Stomach (tissue), 8 donors: ENCODE measurements at regions not wholly inside any gene's neighbourhood (a gene's known extent, or its start where the extent isn't known, plus 50 kb on each side); places are given as distances from the start of the nearest gene placed in this dataset.
A peak's percentile ranks its signal among the peaks of the same experiment; 100 is the strongest.

Experiments used
- DNase-seq, 2 donors: peaks; one replicate each; pipeline versions ENCODE4 v3.0.0 to v3.0.0-alpha.2; 2013 to 2019
- H3K27ac ChIP-seq, 5 donors: fragments of 200-600 bp in 4 of 5; sonication (generic) in 4 of 5; one replicate each; pipeline ENCODE4 v1.5.1; 2013 to 2019; ENCODE audit warnings: mild to moderate bottlenecking in 1 of 5, moderate library complexity in 1 of 5
- H3K27me3 ChIP-seq, 3 donors: fragments of 200-600 bp; sonication (generic); one replicate each; pipeline ENCODE4 v1.5.1; 2017 to 2019; ENCODE audit warnings: mixed run types in 1 of 3
- H3K36me3 ChIP-seq, 4 donors: fragments of 200-600 bp; sonication (generic); 1 replicate in 3 of 4; 2 replicates in 1 of 4; pipeline ENCODE4 v1.5.1; 2016 to 2019
- H3K4me1 ChIP-seq, 4 donors: fragments of 200-600 bp; sonication (generic); one replicate each; pipeline ENCODE4 v1.5.1; 2016 to 2019
- H3K4me3 ChIP-seq, 4 donors: fragments of 200-600 bp; sonication (generic) in 3 of 4; one replicate each; pipeline ENCODE4 v1.5.1; 2016 to 2019; ENCODE audit warnings: mild to moderate bottlenecking in 1 of 4
- H3K9me3 ChIP-seq, 4 donors: fragments of 200-600 bp; sonication (generic); one replicate each; pipeline ENCODE4 v1.5.1; 2016 to 2019
- CTCF ChIP-seq, 7 experiments: fragments of 450-650 bp in 4 of 7; fragments of 200-600 bp in 3 of 7; sonication (generic) in 3 of 7; IDR thresholded peaks; one replicate each; pipeline ENCODE4 v1.5.1; 2016 to 2019; ENCODE audit warnings: antibody characterized with exemption in 7 of 7, control low read depth in 2 of 7, mild to moderate bottlenecking in 1 of 7
- EP300 ChIP-seq: sonication (generic); formaldehyde crosslinking; IDR thresholded peaks from one replicate; pipeline ENCODE4 v1.6.1; 2017; ENCODE audit warnings: antibody characterized with exemption
- POLR2A ChIP-seq, 4 donors: fragments of 450-650 bp; IDR thresholded peaks; one replicate each; pipeline ENCODE4 v1.6.1; 2016; ENCODE audit warnings: antibody characterized with exemption in 4 of 4, control low read depth in 2 of 4, mild to moderate bottlenecking in 1 of 4, moderate library complexity in 1 of 4
- POLR2AphosphoS5 ChIP-seq, 3 donors: sonication (generic); formaldehyde crosslinking; IDR thresholded peaks; one replicate each; pipeline ENCODE4 v1.6.1; 2016; ENCODE audit warnings: antibody characterized with exemption in 3 of 3
- WGBS, 5 donors: extraction: QIAGEN DNeasy Blood & Tissue Kit in 3 of 5; methylation state at CpG; one replicate each; pipeline versions ENCODE4 v1.1.5 to v1.1.7; 2013 to 2018; 5-methylcytosine and 5-hydroxymethylcytosine counted together
- intact Hi-C: fragments of 100-400 bp; cut with DNase I; formaldehyde crosslinking; loops from one replicate; pipeline ENCODE4 v1.15.1; 2023; ENCODE audit warnings: low total_unique reads
- donor health status: healthy with polysubstance abuse.
- donor health status: Bipolar disorder and iron deficiency.
- donor health status: healthy.

- H3K27me3 ChIP-seq: peaks cover 0 to 4% (median 0%) of the 10 kb centered on the region in 3 donors
- WGBS, 5 donors: 27 to 37% (median 30%) methylated on average over 10 of the region's 10 CpGs
- TF ChIP-seq CTCF (IDR thresholded peaks at IDR 0.05) (no peak), POLR2AphosphoS5 (IDR thresholded peaks at IDR 0.05) (no peak), EP300 (no peak)
- no peaks in the 10 kb centered on the region for H3K9me3 ChIP-seq
- H3K36me3 ChIP-seq: no peaks in the 10 kb centered on the region
- peaks cover 0 to 21% (median 2%) of the 10 kb centered on the region in 4 donors for H3K4me1 ChIP-seq
- H3K4me3 ChIP-seq: no peak overlapping the region
- DNase-seq: no peak
- H3K27ac ChIP-seq: peak overlapping the region in 1 of 5 donors; percentile 7
- intact Hi-C loops: no loop called here
Observed at GRCh38 chr13:26956522-26957142, 196.0 kb upstream of the GPR12 start.

DNA sequence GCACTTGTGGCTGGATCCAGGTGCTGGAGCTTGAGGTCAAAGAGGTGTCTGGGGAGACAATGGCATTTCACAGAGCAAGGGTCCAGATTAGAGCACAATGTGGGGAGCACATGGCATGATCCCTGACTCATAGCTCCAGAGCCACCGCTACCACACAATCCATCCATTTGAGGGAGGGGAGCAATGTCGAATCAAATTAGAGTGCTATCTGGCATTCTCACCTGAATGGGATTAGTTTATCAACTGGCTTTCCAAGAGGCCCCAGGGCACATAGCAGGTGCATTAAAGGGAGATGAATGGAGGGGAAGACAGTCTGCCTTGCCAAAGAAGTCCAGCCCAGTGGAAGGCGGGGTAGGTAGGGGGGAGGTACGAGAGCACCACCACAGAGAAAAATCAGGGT lies 194.4 kb upstream of the GPR12 start:
- 61 to 88% (median 82%) methylated on average over 4 of the region's 4 CpGs for WGBS, 5 donors
- peaks cover 0 to 4% (median 0%) of the 10 kb centered on the region in 3 donors for H3K27me3 ChIP-seq
- H3K4me3 ChIP-seq: no peak overlapping the region
- intact Hi-C loops: no loop called here
- H3K9me3 ChIP-seq: no peaks in the 10 kb centered on the region
- peaks cover 0 to 33% (median 16%) of the 10 kb centered on the region in 4 donors for H3K4me1 ChIP-seq
- DNase-seq: no peak
- TF ChIP-seq EP300 (no peak), CTCF (IDR thresholded peaks at IDR 0.05) (no peak), POLR2AphosphoS5 (IDR thresholded peaks at IDR 0.05) (no peak), POLR2A (IDR thresholded peaks at IDR 0.05) (no peak)
- H3K27ac ChIP-seq: no peak overlapping the region
- no peaks in the 10 kb centered on the region for H3K36me3 ChIP-seq

- Histone ChIP-seq H3K27ac (no peak overlapping the region), H3K4me1 (peaks cover 3 to 39% (median 20%) of the 10 kb centered on the region in 4 donors)
- 65 to 86% (median 82%) methylated on average over 5 of the region's 5 CpGs for WGBS, 5 donors
Observed at GRCh38 chr13:26953291-26953690, 192.7 kb upstream of the GPR12 start.

GRCh38 chr13:26952551-26953143 lies 192.1 kb upstream of the GPR12 start:
- peak overlapping the region; percentile 60 to 89 (median 77) for H3K27ac ChIP-seq
- TF ChIP-seq POLR2A (IDR thresholded peaks at IDR 0.05) (no peak), EP300 (no peak), CTCF (IDR thresholded peaks at IDR 0.05) (no peak), POLR2AphosphoS5 (IDR thresholded peaks at IDR 0.05) (no peak)
- WGBS, 5 donors: 80 to 94% (median 89%) methylated on average over 11 to 12 of the region's 12 CpGs
- no peak for DNase-seq
- H3K4me3 ChIP-seq: no peak overlapping the region
- intact Hi-C loops: no loop called here
- H3K36me3 ChIP-seq: no peaks in the 10 kb centered on the region
- H3K9me3 ChIP-seq: no peaks in the 10 kb centered on the region
- peaks cover 3 to 36% (median 20%) of the 10 kb centered on the region in 4 donors for H3K4me1 ChIP-seq
- no peaks in the 10 kb centered on the region for H3K27me3 ChIP-seq

More at GRCh38 chr13:26953291-26953690, 192.7 kb upstream of the GPR12 start:
- DNase-seq: no peak
- Histone ChIP-seq H3K4me3 (no peak overlapping the region), H3K36me3 (no peaks in the 10 kb centered on the region), H3K9me3 (no peaks in the 10 kb centered on the region), H3K27me3 (peaks cover 0 to under 1% (median 0%) of the 10 kb centered on the region in 3 donors)
- intact Hi-C loops: no loop called here
- TF ChIP-seq CTCF (IDR thresholded peaks at IDR 0.05) (no peak), POLR2AphosphoS5 (IDR thresholded peaks at IDR 0.05) (no peak), POLR2A (IDR thresholded peaks at IDR 0.05) (no peak), EP300 (no peak)
